ENCODE measurements at regions not wholly inside any gene's neighbourhood (a gene's known extent, or its start where the extent isn't known, plus 50 kb on each side); places are given as distances from the start of the nearest gene placed in this dataset.

- no peak for DNase-seq
- TF ChIP-seq POLR2A (IDR thresholded peaks at IDR 0.05) (no peak), CTCF (IDR thresholded peaks at IDR 0.05) (no peak)
- 80% methylated on average over 4 of the region's 4 CpGs for WGBS, 2 donors
- intact Hi-C loops (cut with DNase I): no loop called here
- Histone ChIP-seq H3K27ac (no peak overlapping the region), H3K4me1 (no peaks in the 10 kb centered on the region), H3K4me3 (replicated peaks in 1 of 3) (no peak overlapping the region), H3K9me3 (no peaks in the 10 kb centered on the region), H3K27me3 (no peaks in the 10 kb centered on the region), H3K36me3 (no peaks in the 10 kb centered on the region)
These were observed 270.3 kb downstream of the RWDD3 start for GRCh38 chr1:95504321-95504720.

GRCh38 chr1:95506736-95507414 lies 272.9 kb downstream of the RWDD3 start:
- Histone ChIP-seq H3K4me3 (replicated peaks in 1 of 3) (no peak overlapping the region), H3K4me1 (no peaks in the 10 kb centered on the region), H3K27ac (no peak overlapping the region), H3K9me3 (no peaks in the 10 kb centered on the region), H3K27me3 (no peaks in the 10 kb centered on the region), H3K36me3 (no peaks in the 10 kb centered on the region)
- intact Hi-C loops (cut with DNase I): no loop called here
- DNase-seq: no peak
- whole genome bisulfite sequencing, 2 donors: 88 to 94% methylated on average over 4 of the region's 4 CpGs
- TF ChIP-seq CTCF (IDR thresholded peaks at IDR 0.05) (no peak), POLR2A (IDR thresholded peaks at IDR 0.05) (no peak)

GRCh38 chr1:95509989-95510388 lies 276.0 kb downstream of the RWDD3 start:
- no peak overlapping the region for H3K4me3 ChIP-seq (replicated peaks in 1 of 3)
- H3K27ac ChIP-seq: no peak overlapping the region
- intact Hi-C loops (cut with DNase I): no loop called here
- H3K36me3 ChIP-seq: no peaks in the 10 kb centered on the region
- WGBS, 2 donors: 70 to 71% methylated on average over 8 of the region's 8 CpGs
- no peaks in the 10 kb centered on the region for H3K4me1 ChIP-seq
- no peaks in the 10 kb centered on the region for H3K9me3 ChIP-seq
- DNase-seq: no peak
- no peaks in the 10 kb centered on the region for H3K27me3 ChIP-seq
- TF ChIP-seq CTCF (IDR thresholded peaks at IDR 0.05): no peak
- TF ChIP-seq POLR2A (IDR thresholded peaks at IDR 0.05): no peak

- WGBS, 2 donors: 71 to 81% methylated on average over 1 of the region's 1 CpG
- TF ChIP-seq POLR2A (IDR thresholded peaks at IDR 0.05): no peak
- TF ChIP-seq CTCF (IDR thresholded peaks at IDR 0.05): no peak
- H3K4me1 ChIP-seq: no peaks in the 10 kb centered on the region
- H3K27ac ChIP-seq: no peak overlapping the region
- no peak for DNase-seq
- no peaks in the 10 kb centered on the region for H3K9me3 ChIP-seq
- H3K4me3 ChIP-seq (replicated peaks in 1 of 3): no peak overlapping the region
- H3K27me3 ChIP-seq: no peaks in the 10 kb centered on the region
- no peaks in the 10 kb centered on the region for H3K36me3 ChIP-seq
- intact Hi-C loops (cut with DNase I): no loop called here
These were observed 278.9 kb downstream of the RWDD3 start for GRCh38 chr1:95512925-95513324.

- no peak overlapping the region for H3K4me3 ChIP-seq (replicated peaks in 1 of 3)
- no peaks in the 10 kb centered on the region for H3K9me3 ChIP-seq
- no peaks in the 10 kb centered on the region for H3K4me1 ChIP-seq
- intact Hi-C loops (cut with DNase I): no loop called here
- TF ChIP-seq POLR2A (IDR thresholded peaks at IDR 0.05) (no peak), CTCF (IDR thresholded peaks at IDR 0.05) (no peak)
- no peaks in the 10 kb centered on the region for H3K27me3 ChIP-seq
- WGBS, 2 donors: 59 to 80% methylated on average over 1 of the region's 1 CpG
- H3K27ac ChIP-seq: no peak overlapping the region
- no peaks in the 10 kb centered on the region for H3K36me3 ChIP-seq
- DNase-seq: no peak
These were observed 283.5 kb downstream of the RWDD3 start for GRCh38 chr1:95517506-95517905.

All from thyroid gland (tissue), 4 donors.